H1 (cell line): ENCODE measurements at regions not wholly inside any gene's neighbourhood (a gene's known extent, or its start where the extent isn't known, plus 50 kb on each side); places are given as distances from the start of the nearest gene placed in this dataset.

ENCODE experiments used
- CTCF ChIA-PET: fragments of 300-600 bp; sonication (Branson Sonifier 250); formaldehyde crosslinking; loops from one replicate; lab custom pipeline; 2021; ENCODE audit not compliant: partially characterized antibody; lab: Charles Lee
- POLR2A ChIA-PET: fragments of 300-600 bp; sonication (Branson Sonifier 250); formaldehyde crosslinking; loops from one replicate; lab custom pipeline; 2021; ENCODE audit warnings: inconsistent platforms; ENCODE audit not compliant: partially characterized antibody; lab: Charles Lee
- DNase-seq, 2 experiments: peaks; one replicate each; pipeline versions ENCODE4 v3.0.0 to v3.0.0-alpha.2; 2010 to 2022; ENCODE audit warnings: low spot score in 2 of 2, low read depth in 1 of 2, mixed read lengths in 1 of 2
- FAIRE-seq: peaks from 2 replicates; lab custom pipeline; 2011; peaks lifted over from hg19 to GRCh38; lab: Jason Lieb, UNC
- H2AFZ ChIP-seq: 2 replicates; pipeline ENCODE4 v1.8.1; 2012; ENCODE audit warnings: low read length, inconsistent platforms
- H2AK5ac ChIP-seq: 2 replicates; pipeline ENCODE4 v1.6.1; 2013; ENCODE audit warnings: low read depth, low read length
- H2BK120ac ChIP-seq: replicated peaks from 2 replicates; pipeline ENCODE3; 2013; ENCODE audit warnings: low read depth, low read length, inconsistent platforms
- H2BK12ac ChIP-seq: 2 replicates; pipeline ENCODE4 v1.6.1; 2013; ENCODE audit warnings: low read depth, low read length
- H2BK15ac ChIP-seq: 2 replicates; pipeline ENCODE4 v1.6.1; 2013; ENCODE audit warnings: low read length
- H2BK20ac ChIP-seq: 2 replicates; pipeline ENCODE4 v1.6.1; 2013; ENCODE audit warnings: low read length
- H2BK5ac ChIP-seq: 2 replicates; pipeline ENCODE4 v1.6.1; 2013; ENCODE audit warnings: low read depth, low read length
- H3K14ac ChIP-seq: 2 replicates; pipeline ENCODE4 v1.6.1; 2013; ENCODE audit warnings: inconsistent platforms; ENCODE audit not compliant: insufficient read length
- H3K18ac ChIP-seq: 2 replicates; pipeline ENCODE4 v1.6.1; 2013; ENCODE audit warnings: low read length; ENCODE audit errors: extremely low read depth
- H3K23ac ChIP-seq: 2 replicates; pipeline ENCODE4 v1.6.1; 2013; ENCODE audit warnings: inconsistent platforms; ENCODE audit not compliant: insufficient read length
- H3K23me2 ChIP-seq: 2 replicates; pipeline ENCODE4 v1.6.1; 2013; ENCODE audit warnings: low read depth, low read length
- H3K27ac ChIP-seq: 2 replicates; pipeline ENCODE4 v1.6.1; 2011; ENCODE audit warnings: low read depth, low read length, inconsistent platforms
- H3K27me3 ChIP-seq, 4 experiments: replicated peaks in 1 of 4; 1 replicate in 1 of 4; 2 replicates in 3 of 4; pipeline versions ENCODE4 v1.6.1 to v1.8.1; 2011 to 2013; ENCODE audit warnings: low read length in 3 of 4, mild to moderate bottlenecking in 3 of 4, inconsistent platforms in 2 of 4, mixed read lengths in 2 of 4, moderate library complexity in 1 of 4; ENCODE audit not compliant: control insufficient read depth in 3 of 4, insufficient read depth in 3 of 4; ENCODE audit errors: extremely low read depth in 1 of 4
- H3K36me3 ChIP-seq, 4 experiments: 2 replicates each; pipeline versions ENCODE4 v1.6.1 to v1.8.1; 2011 to 2013; ENCODE audit warnings: mild to moderate bottlenecking in 4 of 4, low read length in 3 of 4, moderate library complexity in 2 of 4, control low read depth in 1 of 4, inconsistent platforms in 1 of 4; ENCODE audit not compliant: insufficient read depth in 4 of 4, control insufficient read depth in 2 of 4
- H3K4ac ChIP-seq: replicated peaks from 2 replicates; pipeline ENCODE3; 2013; ENCODE audit warnings: low read length, low read depth, mixed read lengths, inconsistent platforms; ENCODE audit not compliant: insufficient read length
- H3K4me1 ChIP-seq, 4 experiments: replicated peaks in 1 of 4; 1 replicate in 1 of 4; 2 replicates in 3 of 4; pipeline versions ENCODE4 v1.6.1 to v1.8.1; 2011 to 2013; ENCODE audit warnings: low read length in 3 of 4, inconsistent platforms in 2 of 4, mixed read lengths in 1 of 4; ENCODE audit not compliant: insufficient read depth in 4 of 4, control insufficient read depth in 3 of 4
- H3K4me2 ChIP-seq, 2 experiments: 2 replicates each; pipeline versions ENCODE4 v1.6.1 to v1.8.1; 2011 to 2013; ENCODE audit warnings: low read depth in 2 of 2, low read length in 2 of 2, control low read depth in 1 of 2, inconsistent platforms in 1 of 2, mild to moderate bottlenecking in 1 of 2; ENCODE audit not compliant: insufficient read depth in 1 of 2
- H3K4me3 ChIP-seq, 4 experiments: fragments of 200-600, 300-600 bp in 1 of 4; sonication (generic), shearing (Covaris generic), sonication (Bioruptor Twin) in 1 of 4; 2 replicates each; pipeline versions ENCODE4 v1.5.1 to v1.8.1; 2011 to 2016; ENCODE audit warnings: low read length in 4 of 4, low read depth in 3 of 4, control low read depth in 2 of 4, inconsistent platforms in 2 of 4, mild to moderate bottlenecking in 2 of 4, mixed read lengths in 1 of 4, moderate library complexity in 1 of 4; ENCODE audit not compliant: insufficient read depth in 2 of 4; ENCODE audit errors: extremely low read depth in 1 of 4
- H3K56ac ChIP-seq: replicated peaks from 2 replicates; pipeline ENCODE3; 2013; ENCODE audit warnings: low read depth, mild to moderate bottlenecking, mixed read lengths, low read length, inconsistent platforms; ENCODE audit not compliant: insufficient read length
- H3K79me1 ChIP-seq: 2 replicates; pipeline ENCODE4 v1.6.1; 2013; ENCODE audit warnings: low read depth, low read length, control low read depth
- H3K79me2 ChIP-seq, 2 experiments: 2 replicates each; pipeline versions ENCODE4 v1.6.1 to v1.8.1; 2012 to 2013; ENCODE audit warnings: low read length in 2 of 2, mild to moderate bottlenecking in 2 of 2, inconsistent platforms in 1 of 2; ENCODE audit not compliant: insufficient read depth in 2 of 2, control insufficient read depth in 1 of 2
- H3K9ac ChIP-seq, 4 experiments: replicated peaks in 1 of 4; 1 replicate in 1 of 4; 2 replicates in 3 of 4; pipeline versions ENCODE4 v1.6.1 to v1.8.1; 2011 to 2013; ENCODE audit warnings: low read depth in 3 of 4, low read length in 3 of 4, control low read depth in 2 of 4, mild to moderate bottlenecking in 2 of 4, moderate library complexity in 2 of 4, inconsistent platforms in 1 of 4; ENCODE audit errors: extremely low read depth in 1 of 4
- H3K9me3 ChIP-seq, 2 experiments: 2 replicates each; pipeline versions ENCODE4 v1.6.1 to v1.8.1; 2012 to 2013; ENCODE audit warnings: mild to moderate bottlenecking in 2 of 2, moderate library complexity in 2 of 2, control low read depth in 1 of 2, inconsistent platforms in 1 of 2, low read depth in 1 of 2, low read length in 1 of 2, mixed read lengths in 1 of 2; ENCODE audit not compliant: insufficient read depth in 2 of 2
- H4K20me1 ChIP-seq, 2 experiments: replicated peaks in 1 of 2; 2 replicates each; pipeline versions ENCODE3 to v1.8.1; 2011 to 2013; ENCODE audit warnings: inconsistent platforms in 2 of 2, low read length in 2 of 2, mild to moderate bottlenecking in 1 of 2; ENCODE audit not compliant: insufficient read depth in 2 of 2, control insufficient read depth in 1 of 2
- H4K5ac ChIP-seq: 2 replicates; pipeline ENCODE4 v1.6.1; 2013; ENCODE audit warnings: low read length, low read depth, mixed read lengths, inconsistent platforms; ENCODE audit not compliant: insufficient read length
- H4K8ac ChIP-seq: 2 replicates; pipeline ENCODE4 v1.8.0; 2013; ENCODE audit warnings: mild to moderate bottlenecking, moderate library complexity, low read length, inconsistent platforms; ENCODE audit not compliant: insufficient read depth; ENCODE audit errors: extremely low read depth
- H4K91ac ChIP-seq: replicated peaks from 2 replicates; pipeline ENCODE3; 2013; ENCODE audit warnings: low read length, mixed read lengths, inconsistent platforms; ENCODE audit not compliant: insufficient read length
- TCF12 ChIP-seq: IDR thresholded peaks from 2 replicates; pipeline ENCODE4 v1.6.1; 2011; ENCODE audit warnings: low read depth, mild to moderate bottlenecking, low read length
- WGBS, 2 experiments: shearing (Covaris generic) in 1 of 2; methylation state at CpG; one replicate each; pipeline versions ENCODE4 v1.1.6 to v1.1.7; 2013 to 2015; ENCODE audit warnings: low lambda C conversion rate in 2 of 2, mixed read lengths in 2 of 2, inconsistent platforms in 1 of 2, low coverage in 1 of 2, missing lambda C conversion rate in 1 of 2; ENCODE audit not compliant: insufficient replicate concordance in 2 of 2, insufficient coverage in 1 of 2, insufficient read length in 1 of 2; ENCODE audit errors: extremely low coverage in 1 of 2, missing lambda C conversion rate in 1 of 2; 5-methylcytosine and 5-hydroxymethylcytosine counted together

- no peak for TF ChIP-seq TCF12
- TF ChIP-seq, all 59 proteins: peak for 0
- Histone ChIP-seq H2BK20ac (no peak overlapping the region), H3K23me2 (no peaks in the 10 kb centered on the region), H3K4me2 (no peak overlapping the region), H4K91ac (no peak overlapping the region), H3K23ac (no peak overlapping the region), H3K14ac (no peak overlapping the region), H3K9me3 (no peaks in the 10 kb centered on the region), H2BK15ac (no peak overlapping the region), H3K27ac (no peak overlapping the region), H4K5ac (no peak overlapping the region), H2AFZ (no peak overlapping the region), H3K56ac (no peak overlapping the region), H3K4ac (no peak overlapping the region), H2AK5ac (no peak overlapping the region), H4K20me1 (no peaks in the 10 kb centered on the region), H3K9ac (no peak overlapping the region), H4K8ac (no peak overlapping the region), H3K4me3 (no peak overlapping the region), H3K27me3 (no peaks in the 10 kb centered on the region), H3K4me1 (no peaks in the 10 kb centered on the region), H3K18ac (no peak overlapping the region), H3K79me2 (no peaks in the 10 kb centered on the region), H2BK12ac (no peak overlapping the region), H3K79me1 (no peaks in the 10 kb centered on the region), H2BK5ac (no peak overlapping the region), H2BK120ac (no peak overlapping the region), H3K36me3 (no peaks in the 10 kb centered on the region)
- ChIA-PET CTCF (interaction anchor here (0.6 to 1.5 kb wide), 4 partner anchors 9 to 552 kb away, joined by 3 read pairs; partner anchors contain the start of gene DKK2), POLR2A (interaction anchor here (0.5 kb wide), 1 partner anchor 33 kb away, joined by 5 read pairs; no protein-coding TSS in a partner anchor)
- DNase-seq (no peak), FAIRE-seq (no peak)
- WGBS, 2 experiments, result 90 to 100% methylated on average over 1 to 3 of the region's 3 CpGs
Measured at GRCh38 chr4:107467461-107467860, 252.6 kb downstream of the PAPSS1 start.
